GM12878 (cell line): ENCODE measurements at regions not wholly inside any gene's neighbourhood (a gene's known extent, or its start where the extent isn't known, plus 50 kb on each side); places are given as distances from the start of the nearest gene placed in this dataset.

Source experiments
- BCLAF1 ChIP-seq: fragments of 450-650 bp; IDR thresholded peaks from 2 replicates; pipeline ENCODE4 v1.6.1; 2017; ENCODE audit warnings: antibody characterized with exemption, mild to moderate bottlenecking, moderate library complexity
- CTCF ChIP-seq, 3 experiments: IDR thresholded peaks in 2 of 3; conservative IDR thresholded peaks in 1 of 3; 2 replicates each; pipeline ENCODE4 v1.5.1; 2011; ENCODE audit warnings: low read depth in 3 of 3, low read length in 3 of 3, mild to moderate bottlenecking in 3 of 3, control low read depth in 2 of 3, moderate library complexity in 2 of 3, inconsistent platforms in 1 of 3, mixed read lengths in 1 of 3; ENCODE audit not compliant: control insufficient read depth in 2 of 3, insufficient read depth in 1 of 3; ENCODE audit errors: extremely low read depth in 1 of 3
- IKZF1 ChIP-seq: fragments of 450-650 bp; conservative IDR thresholded peaks from 2 replicates; pipeline ENCODE4 v1.6.1; 2017; ENCODE audit warnings: antibody characterized with exemption, mild to moderate bottlenecking
- KAT2A ChIP-seq: conservative IDR thresholded peaks from 2 replicates; pipeline ENCODE4 v1.6.1; 2011; ENCODE audit warnings: low read depth, low read length; ENCODE audit not compliant: control insufficient read depth
- SUZ12 ChIP-seq: fragments of 200-600 bp; sonication (generic); IDR thresholded peaks from one replicate; pipeline ENCODE4 v1.6.1; 2018; ENCODE audit warnings: antibody characterized with exemption, mild to moderate bottlenecking; ENCODE audit not compliant: unreplicated experiment
- ZNF384 ChIP-seq: IDR thresholded peaks from 2 replicates; pipeline ENCODE4 v1.6.1; 2012; ENCODE audit warnings: low read depth, mild to moderate bottlenecking, low read length, improper control_type of control experiment, borderline replicate concordance
- TF ChIP-seq, protein P1 (sequence below): fragments of 450-650 bp; formaldehyde crosslinking; IDR thresholded peaks from 2 replicates; pipeline ENCODE4 v1.4.0; 2020; ENCODE audit warnings: mild to moderate bottlenecking, moderate library complexity

DNA sequence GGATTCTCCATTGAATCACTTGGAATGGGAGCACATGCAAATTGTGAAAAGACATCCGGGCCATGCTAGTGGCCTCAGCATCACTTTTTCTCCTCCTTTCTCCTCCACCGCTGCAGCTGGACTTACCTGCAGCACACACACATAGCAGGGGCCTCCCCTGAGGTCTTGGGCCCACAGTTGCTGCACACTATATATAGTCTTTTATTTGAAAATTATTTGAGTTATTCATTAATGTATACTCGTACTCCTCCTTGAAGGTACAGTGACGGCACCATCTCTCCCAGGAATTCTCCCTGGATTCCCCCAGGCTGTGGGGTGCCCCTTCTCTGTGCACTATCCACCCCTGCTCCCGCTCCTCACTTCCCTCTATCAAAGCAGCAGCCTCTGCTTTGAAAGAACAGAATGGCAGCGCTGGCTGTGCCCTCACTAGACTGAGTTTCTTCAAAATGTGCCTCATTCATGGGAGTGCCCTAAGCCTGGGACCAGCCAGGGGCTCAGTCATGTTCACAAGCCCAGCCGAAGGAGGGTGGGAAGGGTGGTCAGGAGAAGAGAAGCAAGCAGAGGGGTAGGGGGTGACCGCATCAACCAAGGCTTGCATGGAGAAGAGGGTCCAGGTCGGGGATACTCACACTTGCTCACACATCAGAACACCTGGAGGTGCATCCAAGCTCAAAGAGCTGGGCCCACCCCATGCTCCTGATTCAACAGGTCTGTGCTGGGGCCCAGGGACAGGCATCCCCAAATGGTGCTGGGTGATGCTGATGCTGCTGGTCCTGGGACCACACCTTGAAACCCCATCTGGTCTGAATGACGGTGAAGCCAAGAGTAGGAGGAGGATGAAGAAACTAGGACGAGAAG lies 156.2 kb upstream of the ZMIZ1 start (continued):
- no peak for TF ChIP-seq BCLAF1
- no peak for TF ChIP-seq KAT2A
- no peak for TF ChIP-seq IKZF1
- TF ChIP-seq CTCF (IDR thresholded peaks at IDR 0.05 in 2 of 3, conservative IDR thresholded peaks at IDR 0.05 in 1 of 3; ENCODE audit: control insufficient read depth in 2 of 3, extremely low read depth in 1 of 3, insufficient read depth in 1 of 3, low read depth in 3 of 3, low read length in 3 of 3), result no peak
- no peak for TF ChIP-seq ZNF384
- no peak for TF ChIP-seq SUZ12
- TF ChIP-seq, protein P1, sequence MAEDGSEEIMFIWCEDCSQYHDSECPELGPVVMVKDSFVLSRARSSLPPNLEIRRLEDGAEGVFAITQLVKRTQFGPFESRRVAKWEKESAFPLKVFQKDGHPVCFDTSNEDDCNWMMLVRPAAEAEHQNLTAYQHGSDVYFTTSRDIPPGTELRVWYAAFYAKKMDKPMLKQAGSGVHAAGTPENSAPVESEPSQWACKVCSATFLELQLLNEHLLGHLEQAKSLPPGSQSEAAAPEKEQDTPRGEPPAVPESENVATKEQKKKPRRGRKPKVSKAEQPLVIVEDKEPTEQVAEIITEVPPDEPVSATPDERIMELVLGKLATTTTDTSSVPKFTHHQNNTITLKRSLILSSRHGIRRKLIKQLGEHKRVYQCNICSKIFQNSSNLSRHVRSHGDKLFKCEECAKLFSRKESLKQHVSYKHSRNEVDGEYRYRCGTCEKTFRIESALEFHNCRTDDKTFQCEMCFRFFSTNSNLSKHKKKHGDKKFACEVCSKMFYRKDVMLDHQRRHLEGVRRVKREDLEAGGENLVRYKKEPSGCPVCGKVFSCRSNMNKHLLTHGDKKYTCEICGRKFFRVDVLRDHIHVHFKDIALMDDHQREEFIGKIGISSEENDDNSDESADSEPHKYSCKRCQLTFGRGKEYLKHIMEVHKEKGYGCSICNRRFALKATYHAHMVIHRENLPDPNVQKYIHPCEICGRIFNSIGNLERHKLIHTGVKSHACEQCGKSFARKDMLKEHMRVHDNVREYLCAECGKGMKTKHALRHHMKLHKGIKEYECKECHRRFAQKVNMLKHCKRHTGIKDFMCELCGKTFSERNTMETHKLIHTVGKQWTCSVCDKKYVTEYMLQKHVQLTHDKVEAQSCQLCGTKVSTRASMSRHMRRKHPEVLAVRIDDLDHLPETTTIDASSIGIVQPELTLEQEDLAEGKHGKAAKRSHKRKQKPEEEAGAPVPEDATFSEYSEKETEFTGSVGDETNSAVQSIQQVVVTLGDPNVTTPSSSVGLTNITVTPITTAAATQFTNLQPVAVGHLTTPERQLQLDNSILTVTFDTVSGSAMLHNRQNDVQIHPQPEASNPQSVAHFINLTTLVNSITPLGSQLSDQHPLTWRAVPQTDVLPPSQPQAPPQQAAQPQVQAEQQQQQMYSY (CRISPR knock-in tag), result no peak
- TF ChIP-seq, all 136 proteins: peak for 0
